GM19463 (cell line): ENCODE measurements at regions not wholly inside any gene's neighbourhood (a gene's known extent, or its start where the extent isn't known, plus 50 kb on each side); places are given as distances from the start of the nearest gene placed in this dataset.
A peak's percentile ranks its signal among the peaks of the same experiment; 100 is the strongest.
"Not testable (repeated sequence)": the region's sequence is repeated elsewhere in the genome, so short reads cannot be mapped to it uniquely, and the experiment has no call there.

Experiments used
- ATAC-seq: cut with Tn5 transposase; IDR thresholded peaks from one replicate; pipeline ENCODE4 v1.9.1; 2021; ENCODE audit warnings: mild to moderate bottlenecking, moderate library complexity; ENCODE audit not compliant: unreplicated experiment

- ATAC-seq: no peak
Observed at GRCh38 chr21:17682924-17683323, 70.2 kb upstream of the BTG3 start.

- ATAC-seq: peak; percentile 85
Observed at GRCh38 chr21:17679002-17679600, 66.4 kb upstream of the BTG3 start.

DNA sequence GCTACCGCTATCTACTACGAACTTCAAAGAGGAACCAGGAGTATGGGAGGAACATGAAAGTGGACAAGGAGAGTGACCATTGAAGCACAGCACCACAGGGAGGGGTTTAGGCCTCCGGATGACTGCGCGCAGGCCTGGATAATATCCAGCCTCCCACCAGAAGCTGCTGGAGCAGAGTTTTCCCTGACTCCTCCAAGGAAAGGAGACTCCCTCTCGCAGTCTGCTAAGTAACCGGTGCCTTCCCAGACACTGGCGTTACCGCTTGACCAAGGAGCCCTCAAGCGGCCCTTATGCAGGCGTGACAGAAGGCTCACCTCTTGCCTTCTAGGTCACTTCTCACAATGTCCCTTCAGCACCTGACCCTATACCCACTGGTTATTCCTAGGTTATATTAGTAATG, 64.2 kb upstream of the BTG3 start:
- not testable (repeated sequence) for ATAC-seq

- no peak for ATAC-seq
Observed at GRCh38 chr21:17674106-17674505, 61.4 kb upstream of the BTG3 start.

GRCh38 chr21:17673261-17674020, 60.7 kb upstream of the BTG3 start:
- no peak for ATAC-seq

DNA sequence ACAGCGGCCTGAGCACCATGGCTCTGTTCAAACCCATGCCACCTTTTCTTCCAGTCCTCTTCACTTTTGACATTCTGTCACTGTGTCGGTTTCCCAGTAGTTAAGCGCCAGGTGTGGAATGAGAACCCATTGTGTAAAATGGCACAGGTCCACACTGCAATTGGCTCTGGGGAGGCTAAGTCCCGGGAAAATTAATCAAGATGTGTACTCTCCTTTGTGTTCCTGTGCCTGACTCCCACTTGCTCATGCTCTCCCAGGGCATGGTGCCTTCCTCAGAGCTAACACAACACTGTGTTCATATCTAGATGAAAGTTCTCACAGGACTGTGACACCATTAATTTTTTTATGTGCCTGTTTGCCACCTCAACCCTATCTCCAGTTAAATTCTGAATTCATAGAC, 59.0 kb upstream of the BTG3 start:
- ATAC-seq: no peak

- ATAC-seq: no peak
Observed at GRCh38 chr21:17668479-17669140, 55.9 kb upstream of the BTG3 start.

- no peak for ATAC-seq
Observed at GRCh38 chr21:17667256-17667655, 54.6 kb upstream of the BTG3 start.
